ENCODE measurements at regions not wholly inside any gene's neighbourhood (a gene's known extent, or its start where the extent isn't known, plus 50 kb on each side); places are given as distances from the start of the nearest gene placed in this dataset.

DNA sequence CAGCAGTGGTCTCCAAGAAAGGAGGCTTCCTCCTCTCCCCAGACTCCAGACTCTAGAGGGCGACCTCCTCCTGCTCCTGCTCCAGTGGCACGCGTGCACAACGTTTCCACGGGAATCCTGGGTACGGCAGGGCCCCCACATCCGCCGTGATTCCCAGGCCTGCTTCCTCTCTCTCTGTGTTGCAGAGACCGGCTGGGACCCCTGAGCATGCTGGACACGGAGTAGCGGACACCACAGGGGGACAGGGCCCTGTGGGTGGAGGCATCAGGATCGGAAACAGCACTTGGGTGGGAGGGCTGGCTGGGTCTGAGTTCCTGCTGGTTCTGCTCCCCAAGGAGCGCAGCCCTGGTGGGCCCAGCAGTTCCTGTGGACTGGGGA lies 75.9 kb upstream of the SLC35G4 start:
- TF ChIP-seq, protein P1, sequence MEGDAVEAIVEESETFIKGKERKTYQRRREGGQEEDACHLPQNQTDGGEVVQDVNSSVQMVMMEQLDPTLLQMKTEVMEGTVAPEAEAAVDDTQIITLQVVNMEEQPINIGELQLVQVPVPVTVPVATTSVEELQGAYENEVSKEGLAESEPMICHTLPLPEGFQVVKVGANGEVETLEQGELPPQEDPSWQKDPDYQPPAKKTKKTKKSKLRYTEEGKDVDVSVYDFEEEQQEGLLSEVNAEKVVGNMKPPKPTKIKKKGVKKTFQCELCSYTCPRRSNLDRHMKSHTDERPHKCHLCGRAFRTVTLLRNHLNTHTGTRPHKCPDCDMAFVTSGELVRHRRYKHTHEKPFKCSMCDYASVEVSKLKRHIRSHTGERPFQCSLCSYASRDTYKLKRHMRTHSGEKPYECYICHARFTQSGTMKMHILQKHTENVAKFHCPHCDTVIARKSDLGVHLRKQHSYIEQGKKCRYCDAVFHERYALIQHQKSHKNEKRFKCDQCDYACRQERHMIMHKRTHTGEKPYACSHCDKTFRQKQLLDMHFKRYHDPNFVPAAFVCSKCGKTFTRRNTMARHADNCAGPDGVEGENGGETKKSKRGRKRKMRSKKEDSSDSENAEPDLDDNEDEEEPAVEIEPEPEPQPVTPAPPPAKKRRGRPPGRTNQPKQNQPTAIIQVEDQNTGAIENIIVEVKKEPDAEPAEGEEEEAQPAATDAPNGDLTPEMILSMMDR (IDR thresholded peaks at IDR 0.05; ENCODE audit: borderline replicate concordance, insufficient read depth, low read depth, low read length), result no peak
- H3K4me3 ChIP-seq (ENCODE audit: low read depth, low read length), result no peak overlapping the region

DNA sequence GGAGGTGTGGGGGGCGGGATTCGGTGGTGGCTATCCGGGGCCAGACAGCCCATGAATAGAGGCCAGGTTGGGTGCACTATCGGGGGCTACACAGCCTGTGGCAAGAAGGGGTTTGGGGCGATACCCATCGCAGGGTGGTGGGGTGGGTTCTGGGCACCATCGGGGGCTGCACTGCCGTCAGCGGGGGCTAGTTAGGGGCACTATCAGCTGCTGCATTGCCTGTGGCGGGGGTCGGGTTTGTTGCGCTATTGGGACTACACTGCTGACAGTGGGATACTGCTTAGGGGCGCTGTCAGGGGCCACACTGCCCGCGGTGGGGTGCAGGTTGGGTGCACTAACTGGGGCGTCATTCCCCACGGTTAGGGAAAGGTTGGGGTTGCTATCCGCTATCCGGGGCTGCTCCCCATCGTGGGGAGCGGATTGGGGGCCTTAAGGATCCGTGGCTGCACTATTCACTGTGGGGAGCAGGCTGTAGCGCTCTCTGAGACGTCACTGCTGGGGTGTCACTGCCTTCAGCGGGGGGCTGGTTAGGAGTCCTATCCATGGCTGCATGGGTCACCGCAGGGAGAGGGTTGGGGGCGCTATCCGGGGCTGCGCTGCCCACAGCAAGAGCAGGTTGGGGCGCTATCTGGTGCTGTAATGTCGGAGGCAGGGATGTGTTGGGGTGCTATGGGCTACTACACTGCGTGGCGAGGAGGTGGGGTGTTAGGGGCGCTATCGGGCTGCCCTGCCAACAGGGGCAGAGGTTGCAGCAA lies 76.5 kb upstream of the SLC35G4 start:
- H3K4me3 ChIP-seq (ENCODE audit: low read depth, low read length), result no peak overlapping the region
- TF ChIP-seq, protein P1 (IDR thresholded peaks at IDR 0.05; ENCODE audit: borderline replicate concordance, insufficient read depth, low read depth, low read length), result no peak

DNA sequence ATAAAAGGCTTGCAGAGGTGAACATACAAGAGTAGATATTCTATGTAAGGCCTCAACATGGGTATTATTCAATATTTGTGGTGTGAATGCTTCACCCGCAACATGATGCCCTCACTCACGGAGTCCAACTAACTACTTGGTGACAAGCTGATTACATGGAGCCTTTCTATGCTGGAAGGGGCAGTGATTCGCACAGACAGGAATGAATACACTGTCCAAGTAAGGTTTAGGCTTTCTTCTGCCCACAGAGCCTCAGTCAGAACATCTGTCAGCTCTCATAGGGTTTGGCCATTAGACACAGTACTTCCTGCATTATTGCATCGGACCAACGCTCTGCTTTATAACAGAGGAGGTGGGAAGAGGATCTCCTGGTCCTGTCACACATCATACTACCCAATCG lies 80.3 kb upstream of the SLC35G4 start:
- TF ChIP-seq, protein P1 (IDR thresholded peaks at IDR 0.05; ENCODE audit: borderline replicate concordance, insufficient read depth, low read depth, low read length), result no peak
- H3K4me3 ChIP-seq (ENCODE audit: low read depth, low read length), result no peak overlapping the region

DNA sequence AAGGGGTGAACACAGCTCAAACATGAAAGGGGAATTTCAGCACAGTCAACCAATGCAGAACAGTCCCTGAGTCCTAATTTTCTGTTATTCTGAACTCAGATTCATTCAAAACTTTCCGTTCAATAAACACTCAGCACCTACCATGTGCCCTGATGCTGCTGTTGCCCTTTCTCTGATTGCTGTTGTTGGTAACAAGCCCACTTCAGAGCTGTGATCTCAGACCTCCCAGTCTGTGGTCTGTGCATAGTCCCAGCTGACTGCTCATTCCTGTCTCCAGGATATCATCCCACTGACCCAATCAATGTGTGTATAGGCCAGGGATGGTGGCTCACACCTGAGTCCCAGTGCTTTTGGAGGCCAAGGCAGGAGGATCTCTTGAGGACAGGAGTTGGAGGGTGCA lies 82.7 kb upstream of the SLC35G4 start:
- no peak overlapping the region for H3K4me3 ChIP-seq (ENCODE audit: low read depth, low read length)
- TF ChIP-seq, protein P1 (IDR thresholded peaks at IDR 0.05; ENCODE audit: borderline replicate concordance, insufficient read depth, low read depth, low read length), result no peak

DNA sequence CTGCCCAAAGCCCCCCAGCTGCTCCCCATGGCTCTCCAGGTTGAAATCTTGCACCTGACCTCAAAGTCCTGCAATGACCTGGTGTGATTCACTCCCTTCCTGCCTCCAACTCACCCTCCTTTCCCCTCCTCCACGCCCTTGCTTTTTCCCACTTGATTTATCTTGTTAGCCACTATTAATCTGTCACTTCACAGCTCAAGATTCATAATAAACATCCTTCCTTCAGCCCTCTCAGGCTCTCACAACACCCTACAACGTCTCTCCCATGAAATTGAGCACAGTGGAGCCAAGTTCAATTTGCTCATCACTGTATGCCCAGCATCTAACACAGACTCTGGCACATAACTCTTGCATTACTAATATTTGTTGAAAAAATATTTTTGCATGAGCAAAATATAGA lies 85.6 kb upstream of the SLC35G4 start:
- no peak overlapping the region for H3K4me3 ChIP-seq (ENCODE audit: low read depth, low read length)
- TF ChIP-seq, protein P1 (IDR thresholded peaks at IDR 0.05; ENCODE audit: borderline replicate concordance, insufficient read depth, low read depth, low read length), result no peak

DNA sequence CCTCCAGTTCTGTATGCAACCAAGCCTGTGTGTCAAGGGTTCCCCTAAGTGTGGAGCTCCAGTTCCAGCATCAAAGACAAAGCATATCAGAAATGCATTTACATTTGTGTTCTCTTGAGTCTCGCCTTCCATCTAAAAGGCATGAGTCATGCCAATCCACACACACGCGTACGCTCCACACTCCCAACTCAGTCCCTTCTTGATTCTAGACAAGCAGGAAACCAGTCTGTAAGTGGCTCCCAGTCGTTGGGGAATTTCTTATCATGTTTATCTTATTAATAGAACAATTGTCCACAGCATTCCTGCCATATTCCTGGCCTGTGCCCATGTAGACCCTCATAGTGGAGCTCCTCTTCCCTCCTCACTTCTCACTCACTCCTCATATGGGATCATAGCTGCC lies 86.4 kb upstream of the SLC35G4 start:
- TF ChIP-seq, protein P1 (IDR thresholded peaks at IDR 0.05; ENCODE audit: borderline replicate concordance, insufficient read depth, low read depth, low read length), result no peak

DNA sequence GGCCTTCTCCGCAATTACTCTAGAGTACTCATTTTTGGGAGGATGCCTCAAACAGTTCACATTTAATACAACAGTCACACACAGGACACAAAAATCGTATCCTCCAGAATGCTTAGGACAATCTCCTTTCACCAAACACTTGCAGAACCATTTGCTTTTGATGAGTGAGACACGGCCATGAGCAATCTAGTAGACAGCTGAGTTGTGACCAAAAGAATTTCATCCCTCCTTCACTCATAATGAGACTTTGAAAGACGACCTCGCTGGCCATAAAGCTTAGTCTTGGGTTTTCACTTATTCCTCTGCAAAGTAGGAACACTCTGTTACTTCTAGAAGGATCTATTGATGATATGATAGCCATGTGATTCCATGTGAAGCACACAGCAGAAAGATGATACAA lies 87.5 kb upstream of the SLC35G4 start:
- no peak overlapping the region for H3K4me3 ChIP-seq (ENCODE audit: low read depth, low read length)
- TF ChIP-seq, protein P1 (IDR thresholded peaks at IDR 0.05; ENCODE audit: borderline replicate concordance, insufficient read depth, low read depth, low read length), result no peak

More for the DNA sequence above, 86.4 kb upstream of the SLC35G4 start:
- no peak overlapping the region for H3K4me3 ChIP-seq (ENCODE audit: low read depth, low read length)

All from GM12875 (cell line).